Kasumi-1 (cell line): ENCODE measurements at regions not wholly inside any gene's neighbourhood (a gene's known extent, or its start where the extent isn't known, plus 50 kb on each side); places are given as distances from the start of the nearest gene placed in this dataset.

Source experiments
- DNase-seq, 2 experiments: peaks; one replicate each; lab custom pipeline; 2025; lab: John Stamatoyannopoulos, UW

DNA sequence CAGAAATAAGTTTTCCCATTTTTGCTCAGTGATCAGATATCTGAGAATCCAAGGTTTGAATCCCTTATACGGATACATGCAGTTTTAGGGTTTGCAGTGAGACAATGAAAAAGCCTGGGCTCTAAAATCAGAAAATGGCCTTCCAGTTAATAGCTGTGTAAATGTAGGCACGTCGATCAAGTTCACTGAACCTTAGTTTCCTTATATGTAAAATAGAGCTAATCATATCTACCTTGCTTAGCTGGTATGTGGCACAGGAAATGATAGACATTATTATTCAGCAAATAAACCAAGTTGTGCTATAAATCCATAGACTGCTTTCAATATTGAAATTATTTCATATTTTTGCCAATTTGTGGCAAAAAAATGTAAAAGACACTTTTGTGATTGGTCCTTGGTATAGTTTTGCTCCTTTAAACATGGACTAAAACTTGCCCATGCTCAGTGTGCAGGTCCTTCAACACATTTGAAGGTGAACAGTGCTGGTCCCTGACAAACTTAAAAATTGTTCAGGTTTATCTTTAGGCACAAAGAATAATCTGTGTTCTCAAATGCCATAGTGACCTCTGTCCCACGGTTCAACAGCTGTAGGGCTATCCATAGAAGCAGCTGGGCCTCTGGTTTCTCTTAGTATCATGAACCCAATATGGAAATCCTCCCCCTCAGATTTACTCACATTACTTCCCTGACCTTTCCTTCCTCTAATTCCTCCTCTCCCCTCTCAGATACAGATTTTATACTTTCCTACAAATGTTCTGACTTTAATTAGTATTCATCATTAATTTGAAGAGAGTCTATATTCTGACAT is 51.0 kb downstream of the CCDC54 start:
- DNase-seq, result no peak

DNA sequence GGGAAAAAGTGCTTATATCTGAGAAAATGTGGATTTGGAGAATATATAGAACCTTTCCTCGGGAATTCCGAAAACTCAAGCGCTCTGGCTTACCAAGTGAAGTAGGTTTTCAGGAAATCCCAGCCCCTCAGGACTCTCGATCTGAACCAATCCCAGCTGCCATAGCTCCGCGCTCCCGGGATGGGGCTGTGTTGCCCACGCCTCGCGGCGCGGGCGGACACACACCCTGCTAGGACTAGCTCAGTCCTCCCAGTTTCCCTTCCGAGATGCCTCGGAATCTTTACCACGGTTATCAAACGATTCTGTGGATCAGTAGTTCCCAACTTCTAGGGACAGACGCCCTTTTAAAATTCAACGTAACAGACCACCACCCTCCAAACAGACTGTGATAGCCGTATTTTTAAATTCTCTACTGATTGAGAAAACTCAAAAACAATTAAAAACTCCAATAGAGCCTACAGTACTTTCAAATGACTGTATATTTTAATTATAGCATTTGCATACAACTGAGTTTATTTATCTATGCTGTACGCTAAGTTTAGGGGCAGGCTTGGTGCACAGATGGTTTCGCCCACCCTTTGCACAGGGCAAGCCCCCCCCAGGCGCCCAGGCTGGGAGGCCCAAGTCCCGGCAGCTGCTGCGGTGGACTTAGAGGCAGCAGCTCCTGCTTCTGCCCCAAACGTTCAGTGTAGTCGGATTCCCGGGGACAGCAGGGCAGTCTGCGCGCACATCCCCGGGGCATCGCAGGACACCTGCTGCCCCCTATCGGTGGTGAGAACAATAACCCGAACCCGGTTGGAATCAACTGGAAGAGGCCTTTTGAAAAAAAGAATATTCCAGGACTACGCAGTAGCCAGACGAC is 52.3 kb downstream of the CCDC54 start:
- DNase-seq, result peak; percentile 80 to 86

GRCh38 chr3:107430214-107430995 is 53.2 kb downstream of the CCDC54 start:
- DNase-seq, result peak in 1 of 2 experiments; percentile 41

DNA sequence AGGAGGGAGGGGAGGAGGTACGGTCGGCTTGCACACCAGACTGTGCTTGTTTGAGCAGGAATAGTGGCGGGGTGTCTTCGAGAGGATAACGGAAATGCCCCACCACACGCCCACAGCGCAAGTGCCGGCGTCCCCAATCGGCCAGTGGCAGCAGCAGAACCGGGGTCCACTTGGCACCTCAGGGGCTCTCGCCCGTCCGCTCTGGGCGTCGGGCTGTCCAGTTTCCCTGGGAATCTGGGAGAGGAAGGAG is 53.7 kb downstream of the CCDC54 start:
- DNase-seq, result peak; percentile 41

DNA sequence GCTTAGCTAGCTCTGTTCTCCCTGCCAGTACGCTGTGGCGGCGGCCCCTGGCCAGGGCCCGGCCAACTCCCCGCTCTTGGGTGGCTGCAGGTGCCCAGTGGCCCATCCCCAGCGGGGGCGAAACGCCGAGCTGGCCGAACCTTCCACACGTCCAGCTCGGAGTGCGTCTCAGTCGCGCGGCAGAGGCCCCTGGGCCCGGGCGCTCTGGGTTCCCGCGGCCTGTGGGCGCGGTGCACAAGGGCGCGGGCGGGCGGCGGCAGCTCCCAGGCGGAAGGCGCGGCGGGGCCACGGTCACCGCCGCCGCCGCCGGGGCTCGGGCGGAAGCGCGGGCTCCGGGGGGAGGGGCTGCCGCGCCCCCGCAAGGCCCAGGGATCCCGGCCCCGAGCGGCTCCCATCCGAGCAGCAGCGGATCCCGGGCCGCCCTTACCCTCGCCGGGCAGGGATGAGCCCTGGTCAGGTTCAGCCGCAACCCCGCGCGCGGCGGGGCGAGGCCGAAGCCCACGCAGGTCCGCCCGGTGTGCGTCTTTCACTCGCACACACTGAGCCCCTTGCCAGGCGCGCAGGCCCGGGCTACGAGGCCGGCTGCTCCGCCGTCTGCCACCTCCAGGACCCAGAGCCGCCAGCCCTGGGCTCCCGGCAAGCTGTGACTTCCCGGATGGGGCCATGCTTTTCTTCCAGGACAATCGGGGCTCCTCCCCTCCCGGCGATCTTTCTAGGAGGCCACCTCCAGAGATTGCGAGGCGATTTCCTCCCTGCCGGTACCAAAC is 54.2 kb downstream of the CCDC54 start:
- peak; percentile 31 to 36 for DNase-seq

DNA sequence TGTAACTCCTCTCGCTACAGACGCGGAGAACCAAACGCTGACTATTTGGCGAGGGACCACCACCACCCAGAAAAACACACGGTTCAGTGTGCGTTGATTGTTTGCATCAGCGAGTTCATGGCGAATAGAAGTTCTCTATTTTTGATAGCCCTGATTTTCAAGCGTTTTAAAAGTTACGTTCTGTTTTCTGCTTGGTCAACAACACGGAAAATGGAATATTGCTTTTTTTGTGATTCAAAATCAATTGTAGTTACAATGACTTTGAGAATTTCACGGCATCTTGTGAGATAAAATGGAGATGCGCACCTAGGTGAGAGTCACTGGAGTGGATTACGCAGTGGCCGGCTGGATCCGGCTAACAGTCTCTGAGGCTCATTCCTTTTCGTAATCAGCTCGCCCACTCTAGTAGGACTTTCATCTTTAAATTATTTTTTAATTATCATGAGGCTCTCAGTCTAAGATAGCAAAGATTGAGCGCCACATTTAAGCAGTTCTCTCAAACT is 54.8 kb downstream of the CCDC54 start:
- DNase-seq, result no peak

DNA sequence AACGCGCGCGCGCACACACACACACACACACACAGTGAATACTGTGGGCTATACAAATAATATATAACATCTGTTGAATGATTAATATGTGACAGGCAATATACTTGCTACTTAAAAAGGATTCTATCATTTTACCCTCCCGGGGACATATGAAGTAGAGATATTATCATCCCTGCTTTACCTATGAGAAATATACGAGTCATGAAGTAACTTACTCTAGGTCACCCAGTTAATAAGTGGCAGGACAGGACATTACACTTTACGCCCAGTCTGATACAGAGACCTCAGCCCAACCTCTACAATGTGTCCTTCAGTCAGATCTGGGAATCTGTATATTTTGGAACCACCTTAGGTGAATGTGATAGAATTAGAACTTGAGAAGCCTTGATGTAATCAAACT is 55.4 kb downstream of the CCDC54 start:
- DNase-seq, result no peak

- DNase-seq, result no peak
These were observed 58.8 kb downstream of the CCDC54 start for GRCh38 chr3:107436029-107436428.

DNA sequence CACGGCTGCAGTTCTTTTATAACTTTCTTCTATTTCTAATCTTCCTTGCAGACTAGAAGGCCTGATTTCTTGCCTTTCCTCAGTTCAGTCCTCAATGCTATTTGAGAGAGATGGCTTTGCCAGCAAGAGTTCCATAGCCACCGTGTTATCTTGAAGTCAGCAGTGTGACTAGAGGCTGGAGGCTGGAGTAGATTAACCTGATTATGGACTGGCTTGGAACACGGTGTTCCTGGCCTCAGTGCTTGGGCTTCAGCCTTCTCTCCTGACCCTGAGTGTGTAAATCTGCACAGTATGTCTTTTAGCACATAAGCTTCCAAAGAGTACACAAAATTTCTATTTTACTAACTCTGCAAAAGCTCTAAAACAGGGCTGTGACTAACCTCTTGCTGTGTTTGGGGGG is 61.4 kb downstream of the CCDC54 start:
- no peak for DNase-seq

DNA sequence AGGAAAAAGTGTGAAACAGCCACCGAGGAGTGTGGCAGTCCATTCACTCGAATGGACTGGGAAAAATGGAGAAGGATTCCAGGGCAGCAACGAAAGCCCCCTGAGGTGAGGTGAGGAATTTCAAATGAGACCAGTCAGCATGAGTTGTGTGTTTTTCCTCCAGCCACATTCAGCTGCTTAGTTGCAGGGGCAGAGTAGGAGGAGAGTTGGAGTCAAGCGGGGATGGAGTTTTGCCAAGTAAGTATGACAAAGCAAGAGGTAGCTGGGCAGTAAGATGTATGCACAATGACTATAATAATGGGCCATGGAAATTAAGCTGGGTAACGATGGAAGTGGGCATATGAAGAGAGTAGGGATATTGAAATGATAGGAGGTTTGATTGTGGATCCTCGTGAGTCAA is 64.4 kb downstream of the CCDC54 start:
- DNase-seq, result no peak

GRCh38 chr3:107443461-107443860 is 66.2 kb downstream of the CCDC54 start:
- DNase-seq, result no peak

- no peak for DNase-seq
These were observed 69.5 kb downstream of the CCDC54 start for GRCh38 chr3:107446706-107447105.

DNA sequence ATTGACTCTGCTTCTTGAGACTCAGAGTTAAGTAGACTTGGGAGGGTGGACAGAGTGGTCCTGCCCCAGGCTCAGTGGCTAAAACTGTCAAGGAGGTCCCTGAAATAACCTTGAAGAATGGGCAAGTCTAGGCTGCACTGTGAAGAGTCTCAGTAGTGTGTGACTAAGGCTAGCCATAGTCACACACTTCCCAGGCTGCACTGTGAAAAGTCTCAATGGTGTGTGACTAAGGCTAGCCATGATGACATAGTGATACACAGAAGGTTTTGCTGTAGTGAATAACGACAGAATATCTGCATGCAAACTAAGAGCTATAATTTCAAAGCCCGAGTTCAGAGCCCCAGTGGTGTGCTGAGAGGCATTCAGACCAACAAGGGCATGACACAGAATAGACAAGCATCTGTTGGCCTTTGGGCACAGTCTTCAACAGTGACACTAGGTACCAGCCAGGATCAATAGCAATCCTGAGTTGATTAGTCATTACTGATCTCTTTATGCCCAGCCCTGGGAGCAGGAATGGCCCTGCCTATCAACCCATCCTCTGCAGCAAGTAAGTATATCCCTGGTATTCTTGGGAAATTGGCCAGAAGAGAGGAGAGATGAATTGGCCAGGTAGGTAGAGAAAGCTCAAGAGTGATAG is 72.4 kb upstream of the BBX start:
- DNase-seq, result no peak

- no peak for DNase-seq
These were observed 70.3 kb upstream of the BBX start for GRCh38 chr3:107452436-107452835.

DNA sequence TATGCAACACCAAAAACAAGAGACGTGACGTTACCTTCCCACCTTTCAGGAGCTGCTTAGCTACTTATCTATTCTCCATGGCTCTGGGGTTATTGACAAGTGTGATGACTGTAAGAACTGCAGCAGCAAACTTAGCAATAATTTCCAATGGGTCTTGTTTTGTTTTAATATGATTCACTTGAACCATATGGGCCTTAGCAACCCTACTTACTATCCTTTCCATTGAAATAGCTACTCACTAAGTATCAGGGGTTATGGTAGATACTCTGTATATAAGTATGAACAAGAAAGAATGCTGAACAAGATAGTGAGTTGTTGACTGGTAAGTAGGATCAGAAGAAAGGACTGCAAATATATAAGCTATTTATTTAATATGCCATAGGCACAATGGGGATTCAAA is 69.3 kb upstream of the BBX start:
- DNase-seq, result no peak

DNA sequence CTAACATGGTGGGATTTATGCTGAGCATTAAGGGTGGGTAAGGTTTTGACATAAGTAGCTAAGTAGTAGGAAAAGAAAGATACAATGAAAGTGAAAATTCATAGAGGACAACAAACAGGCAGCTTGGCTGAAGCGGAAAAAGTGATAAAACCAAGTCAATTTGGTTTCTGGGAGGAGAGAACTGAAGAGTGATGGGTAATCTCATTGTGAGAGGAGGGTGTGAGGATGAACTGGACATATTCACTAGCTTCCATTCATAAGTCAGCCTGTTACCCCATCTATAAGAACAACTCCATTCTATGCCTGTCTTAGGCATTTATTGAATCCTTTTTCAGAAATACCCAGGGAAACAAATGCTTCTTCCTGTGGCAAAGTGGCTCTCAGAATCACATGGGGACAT is 67.1 kb upstream of the BBX start:
- no peak for DNase-seq

- DNase-seq, result no peak
These were observed 66.3 kb upstream of the BBX start for GRCh38 chr3:107456501-107456900.

DNA sequence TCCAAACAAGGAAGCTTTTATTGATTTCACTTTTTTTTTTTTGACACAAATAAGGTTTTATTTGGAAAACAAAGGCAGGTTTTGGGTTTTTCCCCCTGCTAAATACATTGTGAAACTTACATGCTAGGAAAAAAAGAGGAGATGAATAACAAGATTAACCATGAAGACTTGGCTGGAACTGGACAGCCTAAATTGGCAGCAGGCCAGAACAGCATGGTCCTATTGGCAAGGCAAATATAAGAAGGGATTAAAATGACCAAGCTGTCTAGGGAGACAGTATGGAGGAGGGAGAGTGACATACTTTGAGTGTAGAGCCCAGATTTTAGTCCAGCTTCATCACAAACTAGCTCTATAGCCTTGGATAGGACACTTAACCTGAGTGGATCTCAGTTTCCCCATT is 63.9 kb upstream of the BBX start:
- no peak for DNase-seq

- DNase-seq, result no peak
These were observed 61.0 kb upstream of the BBX start for GRCh38 chr3:107461721-107462120.

- no peak for DNase-seq
These were observed 58.7 kb upstream of the BBX start for GRCh38 chr3:107464037-107464436.

GRCh38 chr3:107465064-107465631 is 57.6 kb upstream of the BBX start:
- no peak for DNase-seq
